ENCODE measurements at regions not wholly inside any gene's neighbourhood (a gene's known extent, or its start where the extent isn't known, plus 50 kb on each side); places are given as distances from the start of the nearest gene placed in this dataset.
A peak's percentile ranks its signal among the peaks of the same experiment; 100 is the strongest.

DNA sequence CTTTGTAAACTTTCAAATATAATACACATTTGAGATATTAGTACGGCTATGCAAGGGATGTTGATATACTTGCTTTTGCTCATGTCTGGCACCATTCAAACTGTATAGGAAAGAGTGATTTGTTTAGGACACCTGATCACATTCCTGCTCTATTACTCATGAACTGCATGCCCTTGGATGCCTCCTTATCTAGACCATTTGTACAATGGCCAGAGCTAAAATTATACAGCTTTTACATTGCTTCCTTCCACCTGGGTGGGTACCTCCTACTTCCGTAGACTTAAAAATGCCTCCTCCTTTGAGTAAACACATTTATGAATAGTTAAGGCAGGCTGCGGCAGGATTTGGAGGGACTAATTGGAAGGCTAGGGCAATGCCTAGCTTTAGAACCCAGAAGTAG, 85.4 kb upstream of the PBX1 start:
- H3K36me3 ChIP-seq (ENCODE audit: control insufficient read depth, insufficient read depth, low read length) = no peaks in the 10 kb centered on the region
- Mint-ChIP-seq H3K36me3 (ENCODE audit: insufficient read depth, unreplicated experiment) (peaks cover 4% of the 10 kb centered on the region), H3K27me3 (ENCODE audit: insufficient read depth, unreplicated experiment) (no peaks in the 10 kb centered on the region), H3K4me1 (ENCODE audit: low read depth, unreplicated experiment) (no peaks in the 10 kb centered on the region), H3K27ac (ENCODE audit: unreplicated experiment) (no peak overlapping the region), H3K4me3 (ENCODE audit: unreplicated experiment) (no peak overlapping the region), H3K9me3 (ENCODE audit: unreplicated experiment) (peaks cover 13% of the 10 kb centered on the region)
- peak; percentile 18 to 36 for DNase-seq
- H3K4me3 ChIP-seq (ENCODE audit: low read depth, low read length) = no peak overlapping the region
- ChIA-PET CTCF (interaction anchor here (1.0 kb wide), 1 partner anchor 307 kb away, joined by 4 read pairs; no protein-coding TSS in a partner anchor), POLR2A (no interaction called here)
- no TSS peak for BruUV-seq (replicated peaks)
- H3K27me3 ChIP-seq (replicated peaks; ENCODE audit: control insufficient read depth, insufficient read depth, low read length) = no peaks in the 10 kb centered on the region
- TF ChIP-seq, protein P1, sequence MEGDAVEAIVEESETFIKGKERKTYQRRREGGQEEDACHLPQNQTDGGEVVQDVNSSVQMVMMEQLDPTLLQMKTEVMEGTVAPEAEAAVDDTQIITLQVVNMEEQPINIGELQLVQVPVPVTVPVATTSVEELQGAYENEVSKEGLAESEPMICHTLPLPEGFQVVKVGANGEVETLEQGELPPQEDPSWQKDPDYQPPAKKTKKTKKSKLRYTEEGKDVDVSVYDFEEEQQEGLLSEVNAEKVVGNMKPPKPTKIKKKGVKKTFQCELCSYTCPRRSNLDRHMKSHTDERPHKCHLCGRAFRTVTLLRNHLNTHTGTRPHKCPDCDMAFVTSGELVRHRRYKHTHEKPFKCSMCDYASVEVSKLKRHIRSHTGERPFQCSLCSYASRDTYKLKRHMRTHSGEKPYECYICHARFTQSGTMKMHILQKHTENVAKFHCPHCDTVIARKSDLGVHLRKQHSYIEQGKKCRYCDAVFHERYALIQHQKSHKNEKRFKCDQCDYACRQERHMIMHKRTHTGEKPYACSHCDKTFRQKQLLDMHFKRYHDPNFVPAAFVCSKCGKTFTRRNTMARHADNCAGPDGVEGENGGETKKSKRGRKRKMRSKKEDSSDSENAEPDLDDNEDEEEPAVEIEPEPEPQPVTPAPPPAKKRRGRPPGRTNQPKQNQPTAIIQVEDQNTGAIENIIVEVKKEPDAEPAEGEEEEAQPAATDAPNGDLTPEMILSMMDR (IDR thresholded peaks at IDR 0.05; ENCODE audit: insufficient read depth in 1 of 2, low read depth in 1 of 2, low read length in 1 of 2, severe bottlenecking in 1 of 2, unreplicated experiment in 1 of 2) = no peak
- H3K9me3 ChIP-seq = no peaks in the 10 kb centered on the region
- H3K4me1 ChIP-seq = peaks cover 8% of the 10 kb centered on the region
- intact Hi-C loops (cut with micrococcal nuclease; ENCODE audit: unreplicated experiment) = no loop called here

DNA sequence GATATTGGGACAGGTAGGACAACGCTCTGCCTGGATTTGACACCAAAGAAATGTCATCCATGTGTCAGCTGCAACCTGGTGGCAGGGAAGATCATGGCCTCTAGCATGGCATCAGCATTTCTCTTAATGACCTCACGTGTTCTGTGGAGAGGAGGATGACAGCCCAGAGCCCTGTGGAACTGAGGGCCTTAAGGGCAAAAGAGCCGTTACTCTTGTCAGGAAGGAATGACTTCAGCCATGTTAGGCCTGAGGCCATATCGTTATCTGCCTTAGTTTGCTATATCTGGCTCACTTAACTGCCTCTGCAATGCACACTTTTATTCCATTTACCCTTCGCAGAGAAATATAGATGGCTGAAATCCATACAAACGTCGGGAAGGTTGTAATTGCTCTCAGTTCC, 83.2 kb upstream of the PBX1 start:
- DNase-seq = no peak
- no peaks in the 10 kb centered on the region for H3K27me3 Mint-ChIP-seq (ENCODE audit: insufficient read depth, unreplicated experiment)
- no TSS peak for BruUV-seq (replicated peaks)
- no peaks in the 10 kb centered on the region for H3K9me3 Mint-ChIP-seq (ENCODE audit: unreplicated experiment)
- H3K27ac Mint-ChIP-seq (ENCODE audit: unreplicated experiment) = no peak overlapping the region
- intact Hi-C loops (cut with micrococcal nuclease; ENCODE audit: unreplicated experiment) = no loop called here
- peaks cover 4% of the 10 kb centered on the region for H3K36me3 Mint-ChIP-seq (ENCODE audit: insufficient read depth, unreplicated experiment)
- peaks cover 8% of the 10 kb centered on the region for H3K4me1 ChIP-seq
- TF ChIP-seq, protein P1 (IDR thresholded peaks at IDR 0.05; ENCODE audit: insufficient read depth in 1 of 2, low read depth in 1 of 2, low read length in 1 of 2, severe bottlenecking in 1 of 2, unreplicated experiment in 1 of 2) = no peak
- ChIA-PET CTCF (no interaction called here), POLR2A (no interaction called here)
- no peak overlapping the region for H3K4me3 ChIP-seq (ENCODE audit: low read depth, low read length)
- H3K4me1 Mint-ChIP-seq (ENCODE audit: low read depth, unreplicated experiment) = no peaks in the 10 kb centered on the region
- H3K27me3 ChIP-seq (replicated peaks; ENCODE audit: control insufficient read depth, insufficient read depth, low read length) = no peaks in the 10 kb centered on the region
- no peaks in the 10 kb centered on the region for H3K9me3 ChIP-seq
- H3K4me3 Mint-ChIP-seq (ENCODE audit: unreplicated experiment) = no peak overlapping the region
- no peaks in the 10 kb centered on the region for H3K36me3 ChIP-seq (ENCODE audit: control insufficient read depth, insufficient read depth, low read length)

DNA sequence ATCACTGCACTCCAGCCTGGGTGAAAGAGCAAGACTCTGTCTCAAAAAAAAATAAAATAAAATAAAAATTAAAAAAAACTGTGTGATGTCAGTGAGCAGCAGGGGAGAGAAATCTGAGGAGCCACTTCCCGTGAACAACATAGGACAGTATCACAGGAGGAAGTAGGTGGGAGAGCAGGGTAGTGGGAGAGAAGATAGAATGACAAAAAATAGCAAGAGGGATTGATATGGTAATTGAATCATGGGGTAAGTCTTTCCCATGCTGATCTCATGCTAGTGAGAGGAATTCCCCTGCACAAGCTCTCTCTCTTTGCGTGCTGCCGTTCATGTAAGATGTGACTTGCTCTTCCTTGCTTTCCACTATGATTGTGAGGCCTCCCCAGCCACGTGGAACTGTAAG, 81.6 kb upstream of the PBX1 start:
- Histone ChIP-seq H3K4me3 (ENCODE audit: low read depth, low read length) (no peak overlapping the region), H3K4me1 (peaks cover 8% of the 10 kb centered on the region), H3K36me3 (ENCODE audit: control insufficient read depth, insufficient read depth, low read length) (no peaks in the 10 kb centered on the region), H3K9me3 (no peaks in the 10 kb centered on the region), H3K27me3 (replicated peaks; ENCODE audit: control insufficient read depth, insufficient read depth, low read length) (no peaks in the 10 kb centered on the region)
- TF ChIP-seq, protein P1 (IDR thresholded peaks at IDR 0.05; ENCODE audit: insufficient read depth in 1 of 2, low read depth in 1 of 2, low read length in 1 of 2, severe bottlenecking in 1 of 2, unreplicated experiment in 1 of 2) = no peak
- no peak overlapping the region for H3K4me3 Mint-ChIP-seq (ENCODE audit: unreplicated experiment)
- DNase-seq = no peak
- ChIA-PET POLR2A (no interaction called here), CTCF (no interaction called here)
- no peak overlapping the region for H3K27ac Mint-ChIP-seq (ENCODE audit: unreplicated experiment)
- no peaks in the 10 kb centered on the region for H3K4me1 Mint-ChIP-seq (ENCODE audit: low read depth, unreplicated experiment)
- peaks cover 4% of the 10 kb centered on the region for H3K36me3 Mint-ChIP-seq (ENCODE audit: insufficient read depth, unreplicated experiment)
- H3K27me3 Mint-ChIP-seq (ENCODE audit: insufficient read depth, unreplicated experiment) = no peaks in the 10 kb centered on the region
- intact Hi-C loops (cut with micrococcal nuclease; ENCODE audit: unreplicated experiment) = no loop called here
- no peaks in the 10 kb centered on the region for H3K9me3 Mint-ChIP-seq (ENCODE audit: unreplicated experiment)
- BruUV-seq (replicated peaks) = no TSS peak
